ENCODE measurements at regions not wholly inside any gene's neighbourhood (a gene's known extent, or its start where the extent isn't known, plus 50 kb on each side); places are given as distances from the start of the nearest gene placed in this dataset.

DNA sequence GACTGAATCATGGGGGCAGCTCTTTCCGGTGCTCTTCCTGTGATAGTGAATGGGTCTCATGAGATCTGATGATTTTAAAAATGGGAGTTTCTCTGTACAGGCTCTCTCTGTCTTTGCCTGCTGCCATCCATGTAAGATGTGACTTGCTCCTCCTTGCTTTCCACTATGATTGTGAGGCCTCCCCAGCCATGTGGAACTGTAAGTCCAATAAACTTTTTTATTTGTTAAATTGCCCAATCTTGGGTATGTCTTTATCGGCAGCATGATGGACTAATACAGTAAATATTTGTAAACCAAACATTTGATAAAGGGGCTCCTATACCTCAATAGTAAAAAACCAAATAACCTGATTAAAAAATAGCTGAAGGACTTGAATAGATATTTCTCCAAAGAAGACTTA lies 77.3 kb downstream of the INSIG2 start:
- no peak overlapping the region for H2BK120ac ChIP-seq (ENCODE audit: low read depth, low read length)
- no peaks in the 10 kb centered on the region for H3K79me1 ChIP-seq (ENCODE audit: low read depth, low read length)
- H2BK15ac ChIP-seq (ENCODE audit: low read length): no peak overlapping the region

More for the DNA sequence above, 77.3 kb downstream of the INSIG2 start:
- Histone ChIP-seq H3K36me3 (replicated peaks in 1 of 2; ENCODE audit: control insufficient read depth in 2 of 2, insufficient read depth in 2 of 2, low read length in 2 of 2) (no peaks in the 10 kb centered on the region), H4K91ac (ENCODE audit: low read depth, low read length, poor library complexity) (no peak overlapping the region), H3K27ac (replicated peaks; ENCODE audit: low read length) (no peak overlapping the region), H2BK12ac (ENCODE audit: low read length) (no peak overlapping the region), H3K4me3 (ENCODE audit: low read length in 2 of 2) (no peak overlapping the region), H3K27me3 (ENCODE audit: control insufficient read depth in 3 of 3, insufficient read depth in 3 of 3, low read depth in 1 of 3, low read length in 3 of 3) (no peaks in the 10 kb centered on the region), H3K18ac (ENCODE audit: low read length) (no peak overlapping the region), H3K23ac (ENCODE audit: low read depth, low read length, poor library complexity) (no peak overlapping the region), H4K8ac (ENCODE audit: low read depth, low read length) (no peak overlapping the region), H2AFZ (ENCODE audit: low read length) (no peak overlapping the region), H3K9ac (ENCODE audit: low read depth, low read length, poor library complexity) (no peak overlapping the region), H3K4me1 (ENCODE audit: control insufficient read depth in 2 of 2, insufficient read depth in 1 of 2, low read depth in 1 of 2, low read length in 2 of 2) (no peaks in the 10 kb centered on the region), H3K9me3 (replicated peaks in 1 of 2; ENCODE audit: control insufficient read depth in 2 of 2, insufficient read depth in 1 of 2, low read depth in 1 of 2, low read length in 2 of 2) (no peaks in the 10 kb centered on the region), H2AK5ac (ENCODE audit: low read depth, low read length) (no peak overlapping the region), H2BK5ac (ENCODE audit: low read length) (no peak overlapping the region), H3K4me2 (ENCODE audit: insufficient read depth, low read length, poor library complexity, severe bottlenecking) (no peak overlapping the region), H3K14ac (ENCODE audit: low read length) (no peak overlapping the region), H3K4ac (ENCODE audit: low read length) (no peak overlapping the region)
- WGBS, 2 donors (ENCODE audit: extremely low coverage in 2 of 2, insufficient read length in 2 of 2, insufficient replicate concordance in 1 of 2): no CpG with 5 or more reads among the region's 2 CpGs
- DNase-seq (ENCODE audit: low spot score): no peak
